ENCODE measurements at regions not wholly inside any gene's neighbourhood (a gene's known extent, or its start where the extent isn't known, plus 50 kb on each side); places are given as distances from the start of the nearest gene placed in this dataset.
A peak's percentile ranks its signal among the peaks of the same experiment; 100 is the strongest.

DNA sequence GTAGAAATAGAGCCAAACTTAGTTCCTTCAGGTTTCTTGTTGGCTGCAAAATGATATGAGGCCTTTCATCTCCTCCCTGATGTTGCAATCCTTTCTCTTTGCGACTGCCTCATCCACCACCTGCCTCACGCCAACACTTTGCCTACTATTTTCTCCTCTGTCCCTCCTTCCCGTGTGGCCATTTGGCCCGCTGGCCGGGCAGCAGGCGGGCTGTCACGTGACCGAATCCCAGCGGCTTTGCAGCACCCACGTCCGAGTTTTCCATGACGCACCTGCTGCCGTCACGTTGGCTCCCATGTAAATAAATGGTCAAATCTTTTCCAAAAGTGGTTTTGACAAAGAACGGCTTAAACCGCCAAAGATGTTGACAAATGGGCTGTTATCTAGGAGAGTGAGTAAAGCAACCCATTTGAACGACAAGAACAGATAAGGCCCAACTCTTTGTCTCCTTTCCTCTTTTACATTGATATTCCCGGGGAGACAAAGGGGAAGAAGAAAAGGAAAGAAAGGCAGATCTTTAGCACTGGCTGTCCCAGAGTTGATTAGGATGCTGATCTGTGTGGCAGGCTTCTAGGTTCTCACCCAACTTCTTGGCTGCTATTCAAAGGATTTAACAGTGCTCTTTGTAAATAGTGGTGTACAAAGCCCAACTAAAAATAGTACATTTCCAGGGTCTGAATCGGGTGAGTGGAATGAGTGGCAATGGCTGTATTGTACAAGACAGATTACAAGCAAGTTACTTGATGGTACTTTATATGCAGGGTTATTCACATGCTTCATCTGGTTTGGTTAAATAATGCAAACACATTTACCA, 174.2 kb upstream of the JADE1 start (continued):
- TF ChIP-seq TCF7 (IDR thresholded peaks at IDR 0.05; ENCODE audit: borderline replicate concordance): 0 out of 2 replicates have a peak, but pooled peaks have one; percentile 56
- TF ChIP-seq, protein P1, sequence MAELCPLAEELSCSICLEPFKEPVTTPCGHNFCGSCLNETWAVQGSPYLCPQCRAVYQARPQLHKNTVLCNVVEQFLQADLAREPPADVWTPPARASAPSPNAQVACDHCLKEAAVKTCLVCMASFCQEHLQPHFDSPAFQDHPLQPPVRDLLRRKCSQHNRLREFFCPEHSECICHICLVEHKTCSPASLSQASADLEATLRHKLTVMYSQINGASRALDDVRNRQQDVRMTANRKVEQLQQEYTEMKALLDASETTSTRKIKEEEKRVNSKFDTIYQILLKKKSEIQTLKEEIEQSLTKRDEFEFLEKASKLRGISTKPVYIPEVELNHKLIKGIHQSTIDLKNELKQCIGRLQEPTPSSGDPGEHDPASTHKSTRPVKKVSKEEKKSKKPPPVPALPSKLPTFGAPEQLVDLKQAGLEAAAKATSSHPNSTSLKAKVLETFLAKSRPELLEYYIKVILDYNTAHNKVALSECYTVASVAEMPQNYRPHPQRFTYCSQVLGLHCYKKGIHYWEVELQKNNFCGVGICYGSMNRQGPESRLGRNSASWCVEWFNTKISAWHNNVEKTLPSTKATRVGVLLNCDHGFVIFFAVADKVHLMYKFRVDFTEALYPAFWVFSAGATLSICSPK (IDR thresholded peaks at IDR 0.05; ENCODE audit: borderline replicate concordance): no peak

DNA sequence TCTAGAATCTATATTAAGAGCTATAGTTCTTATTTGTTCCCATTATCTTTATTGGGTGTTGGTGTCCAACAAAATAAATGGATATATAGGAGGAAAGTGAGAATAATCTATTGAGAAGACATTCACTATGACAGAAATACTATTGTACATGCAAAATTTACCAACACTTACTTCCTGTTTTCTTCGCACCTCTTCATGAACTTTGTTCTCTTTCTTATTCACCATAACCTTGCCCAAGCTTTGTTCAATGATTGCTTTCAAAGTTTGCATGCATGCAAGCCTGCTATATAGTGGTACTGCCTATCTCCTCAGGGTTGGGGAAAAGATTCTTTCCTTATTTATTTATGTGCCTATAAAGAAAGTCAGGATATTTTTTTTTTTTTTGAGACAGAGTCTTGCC, 176.4 kb upstream of the JADE1 start:
- Histone ChIP-seq H2AFZ (ENCODE audit: low read depth, low read length) (no peak overlapping the region), H3K4me1 (replicated peaks in 1 of 2; ENCODE audit: control insufficient read depth in 2 of 2, insufficient read depth in 2 of 2, low read length in 2 of 2) (peaks cover 4 to 14% of the 10 kb centered on the region in 2 experiments; a peak in 4 of 5 replicates), H3K9me3 (replicated peaks; ENCODE audit: control insufficient read depth, insufficient read depth, low read depth, low read length) (no peaks in the 10 kb centered on the region), H3K9ac (ENCODE audit: insufficient read depth in 1 of 2, low read depth in 2 of 2, low read length in 2 of 2) (no peak overlapping the region), H3K27me3 (ENCODE audit: control insufficient read depth in 2 of 2, insufficient read depth in 2 of 2, low read length in 2 of 2) (no peaks in the 10 kb centered on the region), H3K4me2 (ENCODE audit: insufficient read depth, low read length) (no peak overlapping the region), H3K4me3 (no peak overlapping the region), H3K9me1 (ENCODE audit: control insufficient read depth, insufficient read depth, low read length) (no peaks in the 10 kb centered on the region), H3K79me2 (ENCODE audit: control insufficient read depth, insufficient read depth, low read length) (no peaks in the 10 kb centered on the region), H4K20me1 (replicated peaks; ENCODE audit: control insufficient read depth, insufficient read depth, low read length) (no peaks in the 10 kb centered on the region), H3K36me3 (ENCODE audit: control insufficient read depth, insufficient read depth, low read length) (no peaks in the 10 kb centered on the region), H3K27ac (ENCODE audit: extremely low read depth, low read depth, low read length) (no peak overlapping the region)
- ChIA-PET CTCF (ENCODE audit: low intra/inter-chr PET ratio) (no interaction called here), POLR2A (no interaction called here)
- ATAC-seq (no peak), DNase-seq (ENCODE audit: extremely low read depth in 1 of 4, low spot score in 3 of 4) (no peak), FAIRE-seq (no peak)
- BruUV-seq (replicated peaks): no TSS peak
- in situ Hi-C loops (cut with MboI) (no loop called here), intact Hi-C loops (cut with micrococcal nuclease) (no loop called here)
- WGBS (ENCODE audit: insufficient coverage, low coverage, missing lambda C conversion rate): 56% methylated on average over 1 of the region's 1 CpG
- TF ChIP-seq ZSCAN32 (CRISPR knock-in tag; IDR thresholded peaks at IDR 0.05) (no peak), TBL1XR1 (IDR thresholded peaks at IDR 0.05; ENCODE audit: low read length in 2 of 2) (no peak), FOS (IDR thresholded peaks at IDR 0.05; ENCODE audit: extremely low read depth, insufficient read length) (no peak), RUNX1 (IDR thresholded peaks at IDR 0.05; ENCODE audit: low read depth) (no peak), ZNF644 (tag; IDR thresholded peaks at IDR 0.05; ENCODE audit: low read depth) (no peak), NCOA4 (IDR thresholded peaks at IDR 0.05; ENCODE audit: partially characterized antibody) (no peak), SRSF7 (optimal IDR thresholded peaks at IDR 0.05; ENCODE audit: low read depth, low read length) (no peak), U2AF2 (optimal IDR thresholded peaks at IDR 0.05; ENCODE audit: low read depth, low read length) (no peak), ZNF668 (CRISPR knock-in tag; IDR thresholded peaks at IDR 0.05) (no peak), FOXP1 (CRISPR knock-in tag; IDR thresholded peaks at IDR 0.05) (no peak), ZNF24 (IDR thresholded peaks at IDR 0.05) (no peak), ZNF780A (CRISPR knock-in tag; IDR thresholded peaks at IDR 0.05) (no peak)
- TF ChIP-seq, protein P2, sequence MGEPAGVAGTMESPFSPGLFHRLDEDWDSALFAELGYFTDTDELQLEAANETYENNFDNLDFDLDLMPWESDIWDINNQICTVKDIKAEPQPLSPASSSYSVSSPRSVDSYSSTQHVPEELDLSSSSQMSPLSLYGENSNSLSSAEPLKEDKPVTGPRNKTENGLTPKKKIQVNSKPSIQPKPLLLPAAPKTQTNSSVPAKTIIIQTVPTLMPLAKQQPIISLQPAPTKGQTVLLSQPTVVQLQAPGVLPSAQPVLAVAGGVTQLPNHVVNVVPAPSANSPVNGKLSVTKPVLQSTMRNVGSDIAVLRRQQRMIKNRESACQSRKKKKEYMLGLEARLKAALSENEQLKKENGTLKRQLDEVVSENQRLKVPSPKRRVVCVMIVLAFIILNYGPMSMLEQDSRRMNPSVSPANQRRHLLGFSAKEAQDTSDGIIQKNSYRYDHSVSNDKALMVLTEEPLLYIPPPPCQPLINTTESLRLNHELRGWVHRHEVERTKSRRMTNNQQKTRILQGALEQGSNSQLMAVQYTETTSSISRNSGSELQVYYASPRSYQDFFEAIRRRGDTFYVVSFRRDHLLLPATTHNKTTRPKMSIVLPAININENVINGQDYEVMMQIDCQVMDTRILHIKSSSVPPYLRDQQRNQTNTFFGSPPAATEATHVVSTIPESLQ (CRISPR knock-in tag; IDR thresholded peaks at IDR 0.05): no peak
- TF ChIP-seq, protein P3, sequence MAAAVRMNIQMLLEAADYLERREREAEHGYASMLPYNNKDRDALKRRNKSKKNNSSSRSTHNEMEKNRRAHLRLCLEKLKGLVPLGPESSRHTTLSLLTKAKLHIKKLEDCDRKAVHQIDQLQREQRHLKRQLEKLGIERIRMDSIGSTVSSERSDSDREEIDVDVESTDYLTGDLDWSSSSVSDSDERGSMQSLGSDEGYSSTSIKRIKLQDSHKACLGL (CRISPR knock-in tag; IDR thresholded peaks at IDR 0.05; ENCODE audit: borderline replicate concordance, poor library complexity, severe bottlenecking): no peak
- TF ChIP-seq, protein P4, sequence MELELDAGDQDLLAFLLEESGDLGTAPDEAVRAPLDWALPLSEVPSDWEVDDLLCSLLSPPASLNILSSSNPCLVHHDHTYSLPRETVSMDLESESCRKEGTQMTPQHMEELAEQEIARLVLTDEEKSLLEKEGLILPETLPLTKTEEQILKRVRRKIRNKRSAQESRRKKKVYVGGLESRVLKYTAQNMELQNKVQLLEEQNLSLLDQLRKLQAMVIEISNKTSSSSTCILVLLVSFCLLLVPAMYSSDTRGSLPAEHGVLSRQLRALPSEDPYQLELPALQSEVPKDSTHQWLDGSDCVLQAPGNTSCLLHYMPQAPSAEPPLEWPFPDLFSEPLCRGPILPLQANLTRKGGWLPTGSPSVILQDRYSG (tag; conservative IDR thresholded peaks at IDR 0.05; ENCODE audit: low read depth): no peak
